ENCODE measurements at regions not wholly inside any gene's neighbourhood (a gene's known extent, or its start where the extent isn't known, plus 50 kb on each side); places are given as distances from the start of the nearest gene placed in this dataset.
"Not testable (repeated sequence)": the region's sequence is repeated elsewhere in the genome, so short reads cannot be mapped to it uniquely, and the experiment has no call there.

DNA sequence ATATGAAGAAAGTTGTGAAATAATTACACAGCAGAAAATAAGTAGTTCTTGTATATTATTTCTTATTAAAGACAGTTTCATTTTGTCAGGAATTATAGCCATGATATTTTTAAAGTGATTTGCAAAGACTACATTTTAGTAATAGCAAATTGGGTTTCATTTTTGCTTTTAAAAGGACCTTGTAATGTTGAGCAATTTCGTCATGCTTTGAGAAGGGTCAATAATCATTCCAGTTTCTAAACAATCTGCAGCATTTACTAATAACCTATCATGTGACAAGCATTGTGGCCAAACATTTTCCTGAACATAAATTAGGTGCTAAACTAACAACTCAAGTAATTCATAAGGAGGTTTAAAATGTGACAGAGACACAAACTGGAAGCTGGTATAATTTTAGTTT is 214.4 kb upstream of the CBLB start:
- no peak for DNase-seq

DNA sequence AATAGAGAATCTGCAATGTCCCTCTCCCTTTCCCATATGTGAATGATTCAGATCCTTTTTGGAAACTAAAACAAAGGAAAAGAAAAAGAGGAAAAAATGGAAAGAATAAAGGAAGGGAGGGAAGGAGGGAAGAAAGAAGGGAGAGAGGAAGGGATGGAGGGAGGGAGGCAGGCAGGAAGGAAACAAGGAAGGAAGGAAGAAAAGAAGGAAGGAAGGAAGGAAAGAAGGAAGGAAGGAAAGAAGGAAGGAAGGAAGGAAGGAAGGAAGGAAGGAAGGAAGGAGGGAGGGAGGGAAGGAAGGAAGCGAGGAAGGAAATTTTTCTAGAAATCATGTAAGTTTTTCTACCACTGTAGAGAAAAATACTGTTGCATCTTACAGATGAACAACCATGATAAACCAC is 215.0 kb upstream of the CBLB start:
- no peak for DNase-seq

DNA sequence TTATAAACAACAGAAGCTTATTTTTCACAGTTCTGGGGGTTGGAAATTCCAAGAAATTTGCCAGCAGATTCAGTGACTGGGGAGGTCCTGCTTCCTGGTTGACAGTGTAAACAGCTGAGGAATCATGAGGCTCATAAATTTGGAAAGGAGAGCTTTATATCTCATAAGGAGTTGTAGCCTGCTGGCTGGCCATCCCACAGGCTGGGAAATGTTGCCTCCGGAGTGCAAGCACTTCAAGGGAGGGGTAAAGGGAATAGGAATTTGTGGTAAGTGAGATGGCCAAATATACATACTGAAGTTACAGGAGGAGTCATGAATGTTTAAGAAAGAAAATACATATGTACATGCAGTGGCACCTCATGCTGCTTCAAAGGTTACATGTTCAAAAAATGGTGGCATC is 217.2 kb upstream of the CBLB start:
- no peak for DNase-seq

DNA sequence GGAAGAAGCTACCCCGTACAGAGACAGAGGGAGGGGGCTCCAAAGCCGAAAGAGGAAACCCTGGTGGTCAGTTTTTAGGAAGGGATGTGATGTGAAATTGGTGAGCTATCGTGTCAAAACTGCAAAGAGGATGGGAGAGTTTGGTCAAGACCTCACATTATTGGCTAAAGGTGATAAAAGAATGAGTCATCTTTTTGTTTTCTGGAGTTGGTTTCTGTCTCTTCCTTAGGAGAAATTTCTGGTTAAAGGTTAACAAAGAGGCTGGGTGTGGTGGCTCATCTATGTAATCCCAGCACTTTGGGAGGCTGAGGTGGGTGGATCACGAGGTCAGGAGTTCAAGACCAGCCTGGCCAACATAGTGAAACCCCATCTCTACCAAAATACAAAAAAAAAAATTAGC is 217.8 kb upstream of the CBLB start:
- DNase-seq = no peak

DNA sequence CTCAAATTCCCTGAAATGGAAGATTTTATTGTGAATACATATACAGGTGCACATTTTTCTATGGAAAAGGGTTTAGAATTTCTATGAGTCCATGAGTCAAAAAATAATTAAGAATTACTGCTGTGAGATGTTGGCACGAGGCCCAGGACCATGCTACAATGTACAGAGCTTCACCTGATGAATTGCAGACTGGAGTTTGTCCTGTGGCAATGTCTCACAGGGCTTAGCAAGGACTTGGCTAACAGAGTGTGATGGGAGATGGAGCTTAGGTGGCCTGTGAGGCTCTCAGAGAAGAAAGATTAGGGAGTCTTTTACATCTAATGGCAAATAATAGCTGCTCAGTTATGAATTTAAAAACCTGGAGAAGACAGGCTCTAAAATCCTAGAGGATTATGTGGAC is 219.5 kb upstream of the CBLB start:
- no peak for DNase-seq

DNA sequence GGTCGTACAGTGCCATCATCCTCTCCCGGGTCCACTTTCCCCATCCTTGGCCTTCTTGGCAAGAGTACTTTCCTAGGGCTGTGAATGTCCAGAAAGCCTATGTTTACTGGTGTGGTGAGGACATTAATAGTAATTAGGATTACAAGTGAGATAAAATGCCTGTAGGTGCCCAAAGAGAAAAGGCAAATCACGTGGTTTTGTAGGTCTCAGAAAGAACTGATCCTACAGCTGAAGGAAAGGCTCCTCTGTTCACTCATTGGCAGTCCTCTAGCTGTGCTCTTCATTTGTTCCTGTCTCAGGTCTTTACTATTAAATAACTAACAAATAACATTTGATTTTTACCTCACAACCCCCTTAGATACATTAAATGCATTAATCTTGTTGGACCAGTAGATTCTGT is 220.1 kb upstream of the CBLB start:
- DNase-seq = no peak

DNA sequence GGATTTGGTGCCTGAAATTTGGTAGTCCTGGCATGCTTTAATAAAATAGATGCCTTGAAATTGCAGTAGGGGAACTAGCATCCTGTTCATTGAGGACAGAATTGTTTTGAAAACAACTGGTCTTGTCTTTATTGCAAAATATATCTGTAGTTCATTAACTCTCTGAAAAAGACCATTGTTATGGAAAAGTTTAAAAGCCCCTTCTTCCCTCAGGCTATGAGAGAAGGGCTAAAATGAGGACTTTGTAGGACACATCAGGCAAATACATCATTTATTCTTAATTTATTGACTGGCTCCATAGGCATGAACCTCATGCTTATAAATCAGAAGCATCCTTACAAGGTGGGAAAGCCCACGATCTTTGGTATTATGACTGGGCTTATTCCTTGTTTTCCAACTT is 221.0 kb upstream of the CBLB start:
- no peak for DNase-seq

DNA sequence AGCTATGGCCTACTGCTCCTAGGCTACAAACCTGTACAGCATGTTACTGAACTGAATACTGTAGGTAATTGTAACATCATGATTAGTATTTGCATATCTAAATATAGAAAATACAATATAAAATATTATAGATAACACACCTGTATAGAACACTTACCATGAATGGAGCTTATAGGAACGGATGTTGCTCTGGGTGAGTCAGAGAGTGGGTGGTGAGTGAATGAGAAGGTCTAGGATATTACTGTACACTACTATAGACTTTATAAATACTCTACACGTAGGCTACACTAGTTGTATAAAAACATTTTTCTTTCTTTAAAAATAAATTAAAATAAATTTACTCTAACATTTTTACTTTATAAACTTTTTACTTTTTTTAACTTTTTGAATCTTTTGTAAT is 224.0 kb upstream of the CBLB start:
- no peak for DNase-seq

DNA sequence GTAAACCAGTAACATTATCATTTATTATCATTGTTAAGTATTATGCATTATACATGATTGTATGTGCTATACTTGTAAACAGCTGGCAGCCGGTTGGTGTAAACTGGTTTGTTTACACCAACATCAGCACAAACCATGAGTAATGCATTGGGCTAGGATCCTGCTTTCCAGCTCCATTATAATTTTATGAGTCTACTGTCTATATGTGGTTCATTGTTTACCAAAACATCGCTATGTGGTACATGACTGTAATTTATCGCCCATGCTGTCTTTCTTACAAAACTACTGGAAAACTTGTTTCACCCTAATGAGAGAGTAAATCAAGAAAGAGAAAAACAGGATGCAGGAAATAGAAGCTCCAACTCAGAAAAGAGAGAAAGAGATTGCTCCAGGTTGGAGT is 224.8 kb upstream of the CBLB start:
- DNase-seq = no peak

DNA sequence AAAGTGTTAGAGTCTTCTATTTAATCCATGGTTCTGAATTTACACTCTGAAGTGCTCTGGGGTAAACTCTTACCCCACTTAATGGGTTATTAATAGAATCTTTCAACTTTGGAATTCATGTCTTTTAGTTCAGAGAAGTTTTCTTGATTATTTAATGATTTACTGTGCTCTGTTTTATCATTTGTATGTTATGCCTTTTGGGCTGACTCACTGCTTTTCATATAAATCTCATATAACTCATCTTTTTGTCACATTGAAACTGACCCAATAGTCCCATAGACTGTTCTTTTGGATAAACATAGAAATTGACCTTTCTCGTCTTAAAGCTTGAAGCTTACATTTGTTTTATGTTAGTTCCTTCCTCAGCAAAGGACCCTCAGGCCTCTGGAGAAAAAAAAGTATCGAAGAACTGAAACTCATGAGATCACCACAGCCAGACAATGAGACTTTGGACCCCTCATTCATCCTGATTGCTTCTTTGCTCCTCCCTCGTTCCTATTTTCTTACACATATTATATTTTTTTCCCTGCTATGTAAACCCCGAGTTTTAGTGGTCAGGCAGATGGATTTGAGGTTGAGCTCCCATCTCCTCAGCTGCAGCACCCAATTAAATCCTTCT is 229.1 kb upstream of the CBLB start:
- DNase-seq = no peak

DNA sequence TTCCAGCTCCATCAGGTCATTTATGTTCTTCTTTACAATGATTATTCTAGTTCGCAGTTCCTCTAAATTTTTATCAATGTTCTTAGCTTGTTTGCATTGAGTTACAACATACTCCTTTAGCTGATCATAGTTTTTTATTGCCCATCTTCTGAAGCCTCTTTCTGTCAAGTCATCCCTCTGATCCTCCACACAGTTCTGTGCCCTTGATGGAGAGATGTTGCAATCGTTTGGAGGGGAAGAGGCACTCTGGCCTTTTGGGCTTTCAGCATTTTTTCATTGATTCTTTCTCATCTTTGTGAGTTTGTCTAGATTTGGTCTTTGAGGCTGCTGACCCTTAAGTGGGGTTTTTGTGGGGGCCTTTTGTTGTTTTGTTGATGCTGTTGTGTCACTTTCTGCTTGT is 234.6 kb upstream of the CBLB start:
- DNase-seq = no peak

DNA sequence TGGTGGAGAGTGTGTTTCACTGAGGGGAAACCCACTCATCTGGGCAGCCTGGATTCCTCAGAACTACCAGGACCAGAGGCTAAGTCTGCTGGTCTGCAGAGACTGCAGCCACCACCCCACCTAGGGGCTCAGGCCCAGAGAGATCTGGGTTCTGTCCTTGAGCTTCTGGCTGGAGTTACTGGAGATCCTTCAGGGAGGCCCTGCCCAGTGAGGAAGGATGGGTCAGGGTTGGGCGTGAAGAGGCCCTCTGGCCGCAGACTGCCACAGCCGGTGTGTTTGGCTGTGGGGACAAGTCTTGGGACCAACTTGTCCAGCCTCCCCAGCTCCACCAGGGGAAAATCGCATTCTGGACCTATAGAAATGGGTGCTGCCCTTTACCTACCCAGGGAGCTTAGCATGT is 235.3 kb upstream of the CBLB start:
- no peak for DNase-seq

DNA sequence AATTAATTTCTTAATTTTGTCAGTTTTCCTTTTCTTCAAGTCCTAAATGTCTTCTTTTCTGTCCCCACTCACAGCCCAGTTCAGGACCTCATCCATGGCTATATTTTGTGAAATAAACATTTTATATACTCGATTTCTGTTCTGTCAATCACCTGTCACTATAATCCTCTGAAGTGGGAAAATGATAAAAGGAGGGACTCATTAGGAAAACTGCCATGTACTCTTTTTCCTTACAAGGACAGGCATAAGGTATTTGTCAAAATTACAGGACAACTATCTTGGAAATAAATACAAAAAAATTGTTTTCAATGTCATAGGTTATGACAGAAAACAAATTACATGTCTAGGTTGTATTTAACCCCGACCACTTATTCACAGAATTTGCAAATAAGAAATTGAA is 240.1 kb upstream of the CBLB start:
- DNase-seq = no peak

DNA sequence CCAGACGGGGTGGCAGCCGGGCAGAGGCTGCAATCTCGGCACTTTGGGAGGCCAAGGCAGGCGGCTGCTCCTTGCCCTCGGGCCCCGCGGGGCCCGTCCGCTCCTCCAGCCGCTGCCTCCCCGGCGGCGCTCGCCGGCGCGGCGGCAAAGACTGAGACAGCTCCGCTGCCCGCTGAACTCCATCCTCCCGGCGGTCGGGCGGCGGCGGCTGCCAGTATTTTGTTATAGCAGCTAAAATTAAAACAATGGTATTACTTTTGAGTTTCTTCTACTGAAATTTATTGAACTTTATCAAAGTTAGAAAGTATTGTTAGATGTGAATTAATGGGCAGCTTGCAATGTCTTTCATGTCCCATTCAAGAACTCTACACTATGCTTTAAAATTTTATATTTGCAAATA is 243.7 kb upstream of the CBLB start:
- DNase-seq = not testable (repeated sequence)

DNA sequence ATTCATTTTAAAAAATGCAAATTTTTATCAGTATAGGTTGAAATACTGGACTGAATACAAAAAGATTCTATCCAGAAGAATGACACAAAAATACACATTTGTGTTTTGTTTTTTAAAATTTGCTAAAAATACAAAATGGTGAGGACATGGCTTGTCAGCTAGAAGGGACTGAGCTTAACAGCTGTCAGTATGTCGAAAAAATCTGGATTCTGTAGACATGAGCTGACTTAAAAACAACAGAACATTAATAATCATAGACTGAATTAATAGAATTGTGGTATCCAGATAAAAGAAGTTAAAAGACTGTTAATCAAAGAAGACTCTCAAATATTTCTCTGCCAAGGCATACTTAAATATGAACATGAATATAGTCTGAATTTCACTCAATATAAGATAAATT is 244.9 kb upstream of the CBLB start:
- DNase-seq = no peak

DNA sequence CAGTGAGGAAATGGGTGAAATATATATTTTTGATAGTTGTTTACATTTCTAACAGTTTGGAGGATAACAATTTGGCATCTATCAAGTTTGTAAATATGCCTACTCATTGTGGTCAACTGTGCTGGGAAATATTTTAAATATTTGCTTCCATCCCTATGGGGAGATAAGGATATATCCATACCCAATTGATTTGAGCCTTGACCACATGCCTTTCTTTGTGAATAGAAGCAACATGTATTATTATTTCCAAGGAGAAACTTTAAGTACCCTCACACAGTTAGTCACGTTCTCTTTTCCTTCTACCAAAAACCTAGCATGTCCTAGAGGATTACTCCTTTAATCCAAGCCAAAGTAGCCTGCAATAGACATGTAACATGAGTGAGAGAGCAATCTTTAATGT is 245.4 kb upstream of the CBLB start:
- no peak for DNase-seq

DNA sequence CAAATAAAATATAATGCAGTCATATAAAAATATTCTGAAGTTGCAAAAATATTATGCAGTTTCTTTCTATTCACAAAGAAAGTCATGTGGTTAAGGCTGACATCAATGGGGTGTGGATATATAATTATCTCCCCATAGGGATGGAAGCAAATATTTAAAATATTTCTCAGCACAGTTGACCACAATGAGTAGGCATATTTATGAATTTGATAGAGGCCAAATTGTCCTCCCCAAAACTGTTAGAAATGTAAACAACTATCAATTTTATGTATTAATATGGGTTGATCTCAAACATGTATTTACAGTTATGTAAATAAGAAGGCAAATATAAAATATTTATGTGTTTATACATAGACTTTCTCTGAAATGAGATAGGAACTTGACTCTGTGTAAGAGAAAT is 246.0 kb upstream of the CBLB start:
- no peak for DNase-seq

DNA sequence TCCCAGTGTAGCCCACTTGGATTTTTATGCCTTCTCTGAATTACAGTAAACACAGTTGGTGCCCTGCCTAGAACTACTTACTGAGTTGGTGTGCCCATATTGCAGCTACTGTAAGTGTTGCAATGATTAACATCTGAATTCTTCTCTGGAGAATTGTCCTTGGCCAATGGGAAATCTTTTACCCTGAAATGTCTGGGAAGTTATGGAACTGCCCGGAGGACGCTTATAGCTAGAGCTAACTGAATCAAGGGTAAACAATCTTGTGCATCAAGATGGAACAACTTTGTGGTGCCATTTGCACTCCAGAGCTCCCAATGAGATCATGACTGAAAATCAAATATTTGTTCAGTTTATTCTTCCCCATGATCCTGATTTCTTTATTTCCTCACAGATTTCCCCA is 246.7 kb upstream of the CBLB start:
- DNase-seq = no peak

DNA sequence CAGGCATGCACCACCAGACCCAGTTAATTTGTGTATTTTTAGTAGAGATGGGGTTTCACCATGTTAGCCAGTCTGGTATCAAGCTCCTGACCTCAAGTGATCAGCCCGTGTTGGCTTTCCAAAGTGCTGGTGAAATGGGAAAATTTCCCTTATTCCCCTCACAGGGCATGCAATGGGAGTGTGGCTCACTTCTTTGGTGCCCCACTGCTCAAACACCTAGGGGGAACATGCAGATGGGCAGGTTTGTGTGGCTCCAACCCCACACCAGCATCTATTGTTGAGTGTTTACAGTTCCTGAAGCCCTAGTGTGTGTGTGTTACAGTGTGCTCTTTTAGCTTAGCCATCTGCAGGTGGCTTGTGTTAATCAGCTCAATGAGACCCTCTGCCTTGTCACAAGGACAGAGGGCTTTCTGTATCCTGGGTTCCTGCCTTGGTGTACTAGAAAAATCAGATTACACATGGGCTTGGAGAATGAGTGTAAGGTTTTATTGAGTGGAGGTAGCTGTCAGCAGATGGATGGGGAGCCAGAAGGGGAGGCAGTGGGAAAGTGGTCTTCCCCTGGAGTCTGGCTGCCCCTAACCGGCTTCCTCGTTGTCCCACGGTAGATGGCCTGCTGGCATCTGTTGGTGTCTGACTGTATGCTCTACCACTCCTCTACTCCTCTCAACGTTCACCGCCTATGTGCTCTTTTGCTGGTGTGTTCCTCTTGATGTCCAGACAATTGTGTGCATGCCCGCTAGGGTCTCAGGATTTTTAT is 248.1 kb upstream of the CBLB start:
- no peak for DNase-seq

DNA sequence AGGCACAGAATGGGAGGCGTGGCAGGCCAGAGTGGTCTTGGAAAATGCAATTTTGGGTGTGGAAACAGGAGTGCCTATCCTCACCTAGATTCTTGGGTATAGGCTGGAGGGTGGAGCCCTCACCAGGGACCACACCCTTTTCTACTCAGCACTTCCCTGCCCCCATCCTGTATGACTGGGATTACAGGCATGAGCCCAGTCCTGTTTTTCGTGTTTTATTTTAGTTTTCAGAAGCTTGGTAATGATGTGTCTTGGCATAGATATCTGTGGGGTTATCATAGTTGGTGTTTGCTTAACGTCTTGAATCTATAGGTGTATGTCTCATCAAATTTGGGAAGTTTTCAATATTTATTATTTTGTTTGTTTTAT is 248.7 kb upstream of the CBLB start:
- no peak for DNase-seq

DNA sequence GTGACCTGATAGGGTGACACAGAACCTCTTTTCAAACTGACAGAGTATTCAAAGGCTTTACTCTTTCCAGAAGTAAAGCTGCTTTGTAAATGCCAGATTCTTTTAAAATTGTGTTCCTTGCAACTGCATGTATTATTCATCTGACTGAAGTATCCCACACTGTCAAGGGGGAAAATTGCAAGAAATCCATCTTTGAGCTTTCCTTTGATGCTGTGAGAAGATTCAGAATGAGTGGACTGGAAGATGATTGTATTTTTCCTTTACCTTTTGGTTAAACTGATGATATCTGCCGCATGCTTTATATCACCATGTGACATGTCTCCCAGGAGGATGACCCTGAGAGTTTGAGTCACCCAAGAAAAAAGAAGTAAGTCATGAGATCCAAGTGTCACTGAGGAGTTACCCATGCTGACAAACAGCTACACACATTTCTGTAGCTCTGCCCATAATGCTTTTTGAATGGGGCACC is 250.8 kb upstream of the CBLB start:
- DNase-seq = no peak

DNA sequence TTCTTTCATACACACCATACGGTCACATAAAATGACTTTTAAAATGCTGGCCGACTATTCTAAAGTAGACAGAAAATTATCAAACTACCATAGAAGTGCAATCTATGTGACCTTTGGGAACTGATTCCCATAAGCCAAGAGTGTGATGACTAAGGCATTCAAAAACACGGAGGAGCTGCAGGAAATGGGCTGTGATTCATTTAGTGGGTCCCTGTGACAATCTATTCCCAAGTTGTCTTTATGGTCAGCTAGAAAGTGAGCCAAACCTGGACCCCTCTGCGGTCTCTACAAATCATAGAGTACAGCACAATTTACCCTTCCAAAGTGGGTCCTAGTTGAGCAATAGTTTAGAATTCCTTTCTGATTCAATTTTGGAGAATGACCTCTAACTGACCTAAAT is 251.5 kb upstream of the CBLB start:
- no peak for DNase-seq

DNA sequence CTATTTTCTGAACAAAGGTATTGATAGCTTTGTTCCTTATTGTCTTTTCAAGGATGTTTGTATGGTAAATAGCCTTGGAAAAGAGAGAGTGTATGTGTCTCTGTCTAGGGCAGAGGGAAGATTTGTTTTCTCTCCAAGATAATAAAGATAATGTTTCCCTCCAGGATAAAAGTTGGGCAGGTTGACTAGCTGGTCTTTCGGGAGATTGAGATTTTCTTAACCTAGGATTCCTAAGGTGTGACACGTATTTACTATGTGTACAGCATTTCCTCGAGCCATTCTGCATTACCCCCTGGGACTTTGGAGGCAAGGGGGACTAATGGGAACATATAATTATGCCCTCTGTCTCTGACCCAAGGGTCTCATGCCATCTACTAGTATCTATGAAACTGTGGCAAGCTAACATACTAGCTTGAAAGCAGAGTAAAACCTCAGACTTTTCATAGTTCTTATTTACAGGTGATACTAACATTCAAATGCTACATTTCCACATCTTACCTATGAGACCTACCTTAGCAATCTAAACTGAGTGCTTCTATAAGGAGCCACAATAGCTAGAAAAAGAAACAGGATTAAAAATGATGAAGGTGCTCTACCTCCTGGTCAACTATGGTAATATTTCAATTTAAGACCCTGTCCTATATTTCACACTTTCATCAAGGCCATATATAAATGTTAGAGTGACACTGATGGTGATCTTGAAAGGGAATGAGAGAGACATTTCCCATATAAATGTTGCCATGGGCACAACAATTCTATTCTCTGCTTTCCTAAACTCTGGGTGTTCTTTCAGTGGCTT is 252.9 kb upstream of the CBLB start:
- no peak for DNase-seq

DNA sequence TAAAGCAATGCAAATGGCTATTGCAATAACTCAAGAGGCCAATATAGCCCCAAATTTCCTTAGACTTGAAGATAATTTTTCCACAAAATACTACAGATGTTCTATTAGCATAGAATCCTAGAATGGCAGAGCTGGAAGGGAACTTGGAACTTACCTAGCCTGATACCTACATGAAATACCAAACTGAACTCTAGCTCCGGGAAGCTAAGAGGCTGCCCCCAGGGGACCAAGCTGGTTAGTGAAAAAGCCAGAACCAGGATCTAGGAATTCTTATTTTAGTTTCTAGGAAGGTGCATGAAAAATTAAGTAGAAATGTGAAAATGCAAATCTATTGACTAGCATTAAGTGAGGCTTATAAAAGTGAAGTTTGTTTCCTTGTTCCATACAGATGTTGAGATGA is 256.0 kb upstream of the CBLB start:
- DNase-seq = no peak
